ENCODE measurements at regions not wholly inside any gene's neighbourhood (a gene's known extent, or its start where the extent isn't known, plus 50 kb on each side); places are given as distances from the start of the nearest gene placed in this dataset.

- Histone ChIP-seq H4K20me1 (ENCODE audit: insufficient read depth, low read length) (no peaks in the 10 kb centered on the region), H3K9ac (ENCODE audit: insufficient read depth, low read length, poor library complexity, severe bottlenecking) (no peak overlapping the region), H3K4me1 (ENCODE audit: control insufficient read depth in 1 of 2, insufficient read depth in 2 of 2, low read length in 2 of 2) (no peaks in the 10 kb centered on the region), H3K9me3 (replicated peaks in 1 of 2; ENCODE audit: control insufficient read depth in 1 of 2, insufficient read depth in 1 of 2, low read length in 2 of 2) (peaks cover 8 to 12% of the 10 kb centered on the region in 2 donors), H2AFZ (ENCODE audit: insufficient read depth, low read depth, low read length, poor library complexity, severe bottlenecking) (no peak overlapping the region), H3K27me3 (ENCODE audit: control insufficient read depth in 2 of 2, insufficient read depth in 2 of 2, low read length in 2 of 2) (no peaks in the 10 kb centered on the region), H3K4me2 (replicated peaks; ENCODE audit: extremely low read depth, low read length, poor library complexity, severe bottlenecking) (no peak overlapping the region), H3K4me3 (replicated peaks in 1 of 3; ENCODE audit: low read depth in 2 of 3, low read length in 3 of 3) (no peak overlapping the region), H3K27ac (ENCODE audit: low read depth in 1 of 2, low read length in 2 of 2) (no peak overlapping the region), H3K79me2 (ENCODE audit: insufficient read depth, low read length) (no peaks in the 10 kb centered on the region), H3K36me3 (replicated peaks in 1 of 2; ENCODE audit: control insufficient read depth in 1 of 2, insufficient read depth in 2 of 2, low read length in 2 of 2) (no peaks in the 10 kb centered on the region)
- Mint-ChIP-seq H3K4me1 (no peaks in the 10 kb centered on the region), H3K4me3 (no peak overlapping the region), H3K27me3 (ENCODE audit: low read depth in 3 of 3) (peaks cover 0 to 2% (median 0%) of the 10 kb centered on the region in 3 donors), H3K27ac (peak overlapping the region in 1 of 7 donors; percentile 7), H3K9me3 (peaks cover 1 to 25% (median 9%) of the 10 kb centered on the region in 7 donors), H3K36me3 (no peaks in the 10 kb centered on the region)
- DNase-seq, result no peak
- 85% methylated on average over 4 of the region's 4 CpGs for WGBS (ENCODE audit: insufficient coverage)
- intact Hi-C loops (cut with micrococcal nuclease), result no loop called here
- TF ChIP-seq, protein P1, sequence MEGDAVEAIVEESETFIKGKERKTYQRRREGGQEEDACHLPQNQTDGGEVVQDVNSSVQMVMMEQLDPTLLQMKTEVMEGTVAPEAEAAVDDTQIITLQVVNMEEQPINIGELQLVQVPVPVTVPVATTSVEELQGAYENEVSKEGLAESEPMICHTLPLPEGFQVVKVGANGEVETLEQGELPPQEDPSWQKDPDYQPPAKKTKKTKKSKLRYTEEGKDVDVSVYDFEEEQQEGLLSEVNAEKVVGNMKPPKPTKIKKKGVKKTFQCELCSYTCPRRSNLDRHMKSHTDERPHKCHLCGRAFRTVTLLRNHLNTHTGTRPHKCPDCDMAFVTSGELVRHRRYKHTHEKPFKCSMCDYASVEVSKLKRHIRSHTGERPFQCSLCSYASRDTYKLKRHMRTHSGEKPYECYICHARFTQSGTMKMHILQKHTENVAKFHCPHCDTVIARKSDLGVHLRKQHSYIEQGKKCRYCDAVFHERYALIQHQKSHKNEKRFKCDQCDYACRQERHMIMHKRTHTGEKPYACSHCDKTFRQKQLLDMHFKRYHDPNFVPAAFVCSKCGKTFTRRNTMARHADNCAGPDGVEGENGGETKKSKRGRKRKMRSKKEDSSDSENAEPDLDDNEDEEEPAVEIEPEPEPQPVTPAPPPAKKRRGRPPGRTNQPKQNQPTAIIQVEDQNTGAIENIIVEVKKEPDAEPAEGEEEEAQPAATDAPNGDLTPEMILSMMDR (IDR thresholded peaks at IDR 0.05), result no peak
Observed at GRCh38 chr6:100944644-100945043, 63.5 kb upstream of the ASCC3 start.

DNA sequence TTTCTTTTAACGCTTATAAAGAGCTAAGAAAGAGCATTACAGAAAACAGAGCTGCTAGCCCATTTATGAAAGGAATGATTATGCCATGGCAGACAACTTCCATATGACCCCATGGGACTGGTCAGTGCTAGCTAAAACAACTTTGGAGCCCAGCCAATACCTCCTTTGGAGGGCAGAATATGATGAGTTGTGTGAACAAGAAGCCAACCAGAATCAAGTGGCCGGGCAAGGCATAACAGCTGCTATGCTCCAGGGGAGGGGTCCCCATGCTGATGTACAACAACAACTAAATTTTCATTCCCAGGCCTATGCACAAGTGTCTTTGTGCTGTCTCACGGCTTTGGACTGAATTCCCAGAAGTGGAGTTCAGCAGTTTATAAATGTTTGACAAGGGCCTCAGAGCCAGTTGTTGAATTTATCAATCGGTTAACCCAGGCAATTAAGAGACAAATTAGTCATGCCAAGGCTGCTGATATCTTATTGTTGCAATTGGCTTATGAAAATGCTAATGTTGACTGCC is 65.0 kb upstream of the ASCC3 start:
- no peaks in the 10 kb centered on the region for H3K27me3 ChIP-seq (ENCODE audit: control insufficient read depth in 2 of 2, insufficient read depth in 2 of 2, low read length in 2 of 2)
- peaks cover 0 to 2% (median 0%) of the 10 kb centered on the region in 3 donors for H3K27me3 Mint-ChIP-seq (ENCODE audit: low read depth in 3 of 3)
- H3K4me1 ChIP-seq (ENCODE audit: control insufficient read depth in 1 of 2, insufficient read depth in 2 of 2, low read length in 2 of 2), result no peaks in the 10 kb centered on the region
- no peak overlapping the region for H3K4me2 ChIP-seq (replicated peaks; ENCODE audit: extremely low read depth, low read length, poor library complexity, severe bottlenecking)
- H3K79me2 ChIP-seq (ENCODE audit: insufficient read depth, low read length), result no peaks in the 10 kb centered on the region
- TF ChIP-seq, protein P1 (IDR thresholded peaks at IDR 0.05), result no peak
- no peak overlapping the region for H2AFZ ChIP-seq (ENCODE audit: insufficient read depth, low read depth, low read length, poor library complexity, severe bottlenecking)
- intact Hi-C loops (cut with micrococcal nuclease), result no loop called here
- H3K4me3 ChIP-seq (replicated peaks in 1 of 3; ENCODE audit: low read depth in 2 of 3, low read length in 3 of 3), result no peak overlapping the region
- 88% methylated on average over 2 of the region's 4 CpGs for WGBS (ENCODE audit: insufficient coverage)
- DNase-seq, result no peak
- H3K36me3 ChIP-seq (replicated peaks in 1 of 2; ENCODE audit: control insufficient read depth in 1 of 2, insufficient read depth in 2 of 2, low read length in 2 of 2), result no peaks in the 10 kb centered on the region
- H3K4me1 Mint-ChIP-seq, result no peaks in the 10 kb centered on the region
- no peaks in the 10 kb centered on the region for H3K36me3 Mint-ChIP-seq
- H3K4me3 Mint-ChIP-seq, result no peak overlapping the region
- H3K27ac Mint-ChIP-seq, result no peak overlapping the region
- no peak overlapping the region for H3K9ac ChIP-seq (ENCODE audit: insufficient read depth, low read length, poor library complexity, severe bottlenecking)
- no peaks in the 10 kb centered on the region for H4K20me1 ChIP-seq (ENCODE audit: insufficient read depth, low read length)
- H3K27ac ChIP-seq (ENCODE audit: low read depth in 1 of 2, low read length in 2 of 2), result no peak overlapping the region
- peaks cover 3 to 25% (median 6%) of the 10 kb centered on the region in 7 donors for H3K9me3 Mint-ChIP-seq
- H3K9me3 ChIP-seq (replicated peaks in 1 of 2; ENCODE audit: control insufficient read depth in 1 of 2, insufficient read depth in 1 of 2, low read length in 2 of 2), result peaks cover 8 to 12% of the 10 kb centered on the region in 2 donors

Data from CD14-positive monocyte (primary cell).